Anterior cingulate cortex (tissue), 58 donors: ENCODE measurements at regions not wholly inside any gene's neighbourhood (a gene's known extent, or its start where the extent isn't known, plus 50 kb on each side); places are given as distances from the start of the nearest gene placed in this dataset.
"Not testable (repeated sequence)": the region's sequence is repeated elsewhere in the genome, so short reads cannot be mapped to it uniquely, and the experiment has no call there.

ENCODE experiments used
- DNase-seq, 58 donors: peaks; one replicate each; lab custom pipeline; 2025; lab: John Stamatoyannopoulos, UW

- DNase-seq, result not testable (repeated sequence)
These were observed 131.8 kb downstream of the KDR start for GRCh38 chr4:54993473-54994026.

DNA sequence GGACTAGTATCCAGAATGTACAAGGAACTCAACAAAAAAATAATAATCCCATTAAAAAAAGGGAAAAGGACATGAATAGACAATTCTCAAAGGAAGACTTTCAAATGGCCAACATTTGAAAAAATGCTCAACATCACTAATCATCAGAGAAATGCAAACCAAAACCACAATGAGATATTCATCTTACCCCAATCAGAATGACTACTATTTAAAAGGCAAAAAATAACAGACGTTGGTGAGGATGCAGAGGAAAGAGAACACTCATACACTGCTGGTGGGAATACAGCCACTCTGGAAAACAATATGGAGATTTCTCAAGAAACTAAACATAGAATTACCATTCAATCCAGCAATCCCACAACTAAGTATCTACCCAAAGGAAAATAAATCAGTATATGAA lies 133.1 kb downstream of the KDR start:
- no peak for DNase-seq

GRCh38 chr4:54988655-54989054 lies 136.7 kb downstream of the KDR start:
- no peak for DNase-seq

- no peak for DNase-seq
These were observed 139.1 kb downstream of the KDR start for GRCh38 chr4:54986095-54986846.

DNA sequence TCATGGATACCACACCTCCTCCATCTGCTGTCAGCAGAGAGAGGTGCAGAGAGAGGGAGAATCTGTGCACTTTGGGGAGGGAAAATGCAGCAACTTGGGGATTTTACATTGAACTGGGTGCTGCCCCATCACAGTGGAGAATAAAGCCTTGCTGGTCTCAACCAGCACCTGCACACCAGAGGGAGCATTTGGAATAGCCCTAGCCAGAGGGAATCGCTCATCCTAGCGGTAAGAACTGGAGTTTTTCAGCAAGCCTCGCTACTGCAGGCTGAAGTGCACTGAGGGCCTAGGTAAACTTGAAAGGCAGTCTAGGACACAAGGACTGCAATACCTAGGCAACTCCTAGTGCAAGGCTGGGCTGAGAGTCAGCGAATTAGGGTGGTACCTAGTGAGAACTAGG lies 148.7 kb downstream of the KDR start:
- no peak for DNase-seq

DNA sequence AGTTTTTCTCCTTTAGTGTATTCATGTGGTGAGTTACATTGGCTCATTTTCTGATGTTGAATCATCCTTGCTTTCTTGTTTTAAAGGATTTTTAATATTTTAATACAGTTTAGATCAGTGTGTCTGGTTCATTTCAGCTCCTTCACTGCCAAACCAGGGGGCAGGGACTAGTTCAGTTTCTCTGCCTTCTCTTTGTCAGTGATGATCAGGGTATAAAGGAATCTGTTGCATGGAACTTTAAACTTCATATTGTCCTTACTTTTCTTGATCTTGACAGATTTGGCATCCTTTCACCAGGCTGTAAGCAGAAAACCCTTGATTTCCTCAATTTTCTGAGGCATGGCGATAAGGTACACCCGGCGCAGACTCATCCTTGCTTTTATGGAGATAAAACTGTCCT lies 149.4 kb downstream of the KDR start:
- no peak for DNase-seq

DNA sequence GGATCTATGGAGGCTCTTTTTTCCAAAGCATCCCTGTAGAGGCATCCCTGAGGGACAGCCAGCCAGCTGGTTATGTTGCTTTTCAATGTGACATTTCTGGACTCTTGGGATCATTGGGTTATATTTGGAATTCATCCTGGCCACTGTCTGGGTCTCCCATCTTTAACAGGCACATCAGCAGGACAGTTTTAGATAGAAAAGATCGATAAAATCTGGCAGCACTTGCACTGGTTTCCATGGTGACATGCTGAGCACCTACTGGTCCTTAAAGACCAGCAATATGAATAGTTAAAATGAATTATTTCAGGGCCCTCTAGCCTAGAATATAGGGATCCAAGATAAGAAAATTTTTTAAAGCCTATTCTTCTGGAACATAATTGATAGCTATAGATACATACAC lies 151.6 kb downstream of the KDR start:
- DNase-seq, result no peak

DNA sequence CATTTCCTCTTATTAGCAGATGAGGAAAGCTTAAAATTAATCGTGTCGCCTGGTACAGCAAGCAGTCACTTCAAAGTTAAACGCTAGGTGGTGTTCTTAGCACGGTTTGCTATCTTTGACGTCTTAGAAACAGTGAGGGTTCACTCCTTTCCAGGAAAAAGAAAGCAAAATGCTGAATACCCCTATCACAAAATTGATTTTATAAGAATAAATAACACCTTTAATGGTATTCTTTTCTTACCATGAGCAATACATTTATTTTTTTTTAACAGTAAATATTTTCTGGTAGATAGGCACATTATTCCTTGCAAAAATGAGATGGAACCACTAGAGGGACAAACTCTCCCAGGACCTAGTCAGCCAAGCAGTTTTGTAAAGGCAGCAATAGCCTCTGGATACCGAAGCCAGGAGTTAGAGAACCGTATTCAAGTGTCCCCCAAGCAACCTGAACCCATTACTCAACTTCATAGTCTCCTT lies 153.9 kb downstream of the KDR start:
- DNase-seq, result peak in 2 of 58 donors; percentile 3 to 38

- DNase-seq, result no peak
These were observed 158.1 kb downstream of the KDR start for GRCh38 chr4:54967289-54967688.

DNA sequence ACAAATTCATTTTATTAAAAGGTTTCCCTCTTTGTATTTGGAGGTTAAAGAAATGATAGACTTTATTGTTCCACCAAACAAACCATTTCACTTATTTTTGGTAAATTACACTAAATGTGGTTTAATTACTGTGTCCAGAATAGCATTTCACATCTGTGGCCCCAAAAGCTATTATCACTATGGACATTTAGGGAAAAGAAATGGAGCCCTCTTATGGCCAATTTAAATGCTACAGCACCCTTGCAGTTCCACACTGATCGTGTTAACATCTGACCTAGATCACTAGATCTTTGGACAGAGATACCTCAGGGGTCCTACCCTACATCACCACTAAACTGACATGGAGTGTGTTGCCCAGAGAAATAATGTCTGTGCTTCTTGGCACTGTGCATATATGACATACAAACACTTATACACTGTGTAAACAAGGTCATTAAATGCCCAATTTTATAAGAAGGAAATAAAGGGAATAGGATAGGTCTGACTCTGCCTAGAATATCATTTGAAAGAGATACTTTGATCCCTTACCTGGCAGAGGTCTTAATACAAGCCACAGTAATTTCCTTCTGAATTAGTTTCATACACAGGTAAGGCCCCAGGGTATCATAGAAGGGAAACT lies 163.9 kb downstream of the KDR start:
- DNase-seq, result no peak

GRCh38 chr4:54959651-54960116 lies 165.7 kb downstream of the KDR start:
- DNase-seq, result no peak

GRCh38 chr4:54959131-54959530 lies 166.3 kb downstream of the KDR start:
- DNase-seq, result no peak

- DNase-seq, result no peak
These were observed 167.2 kb downstream of the KDR start for GRCh38 chr4:54958236-54958635.

DNA sequence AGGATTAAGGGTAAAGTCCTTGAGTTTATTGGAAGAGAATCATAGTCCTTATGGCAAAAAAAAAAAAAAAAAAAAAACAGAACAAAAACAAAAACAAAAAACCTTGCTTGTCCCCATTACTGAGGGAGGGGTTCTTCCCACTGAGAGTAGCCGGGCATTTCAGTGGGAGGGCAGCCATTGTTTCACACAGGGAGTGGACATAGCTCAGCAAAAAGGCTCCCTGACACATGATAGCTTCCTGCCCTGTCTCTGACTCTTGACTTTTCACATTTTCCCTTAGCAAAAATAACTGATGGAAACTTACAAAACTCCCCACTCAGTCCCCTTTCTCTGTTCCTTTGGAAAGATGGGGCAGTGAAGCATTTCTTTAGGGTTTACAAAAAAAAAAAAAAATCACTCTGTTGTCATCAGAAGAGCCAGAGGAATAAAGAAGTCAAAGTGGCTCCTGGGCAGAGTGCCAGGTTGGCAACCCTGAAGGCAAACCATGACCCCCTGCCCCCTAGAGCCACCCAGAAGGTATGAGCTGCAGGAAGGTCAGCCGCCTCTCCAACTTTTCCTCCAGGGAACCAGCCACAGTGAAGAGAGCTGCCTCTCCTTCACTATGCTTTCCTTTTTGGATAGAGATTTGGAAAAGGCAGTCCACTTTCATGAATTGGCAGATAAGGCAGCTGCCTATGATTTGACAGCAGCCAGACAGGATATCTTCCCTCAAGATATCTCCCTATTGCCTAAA lies 170.6 kb downstream of the KDR start:
- DNase-seq, result no peak

DNA sequence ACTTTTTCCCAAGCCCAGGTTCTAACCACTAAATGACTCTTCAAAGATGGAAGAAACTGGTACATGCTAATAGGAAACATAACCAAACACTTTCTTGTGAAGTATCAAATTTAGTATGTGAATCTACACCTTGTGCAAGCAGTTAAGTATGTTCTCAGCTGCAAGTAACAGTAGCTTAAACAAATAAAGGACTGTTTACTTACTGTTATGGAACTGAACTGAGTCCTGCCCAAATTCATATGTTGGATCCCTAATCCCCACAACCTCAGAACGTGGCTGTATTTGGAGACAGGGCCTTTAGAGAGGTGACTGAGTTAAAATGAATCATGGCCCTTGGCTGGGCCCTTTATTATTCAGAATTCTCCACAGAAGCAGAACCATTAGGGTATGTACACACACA lies 178.7 kb downstream of the KDR start:
- DNase-seq, result no peak

DNA sequence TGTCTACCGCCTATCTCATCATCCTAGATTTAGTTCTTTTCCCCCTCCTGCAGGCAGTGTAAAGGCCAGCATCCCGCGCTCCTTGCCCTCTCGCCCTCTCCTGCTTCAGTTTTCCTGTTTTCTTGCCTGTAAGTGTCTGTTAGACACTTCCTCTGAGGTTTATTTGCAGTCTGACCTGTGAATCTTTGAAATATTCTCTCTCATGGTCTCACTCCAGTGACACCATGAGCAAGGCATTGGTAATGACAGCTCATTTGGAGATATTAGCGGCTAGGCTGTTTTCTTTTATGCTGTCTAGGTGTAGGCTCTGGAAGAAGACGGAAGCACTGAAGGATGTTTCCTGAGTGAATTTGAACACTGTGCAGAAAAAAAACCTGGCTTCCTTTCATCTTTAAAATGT lies 179.6 kb downstream of the KDR start:
- no peak for DNase-seq

GRCh38 chr4:54942721-54943120 lies 182.7 kb downstream of the KDR start:
- no peak for DNase-seq

DNA sequence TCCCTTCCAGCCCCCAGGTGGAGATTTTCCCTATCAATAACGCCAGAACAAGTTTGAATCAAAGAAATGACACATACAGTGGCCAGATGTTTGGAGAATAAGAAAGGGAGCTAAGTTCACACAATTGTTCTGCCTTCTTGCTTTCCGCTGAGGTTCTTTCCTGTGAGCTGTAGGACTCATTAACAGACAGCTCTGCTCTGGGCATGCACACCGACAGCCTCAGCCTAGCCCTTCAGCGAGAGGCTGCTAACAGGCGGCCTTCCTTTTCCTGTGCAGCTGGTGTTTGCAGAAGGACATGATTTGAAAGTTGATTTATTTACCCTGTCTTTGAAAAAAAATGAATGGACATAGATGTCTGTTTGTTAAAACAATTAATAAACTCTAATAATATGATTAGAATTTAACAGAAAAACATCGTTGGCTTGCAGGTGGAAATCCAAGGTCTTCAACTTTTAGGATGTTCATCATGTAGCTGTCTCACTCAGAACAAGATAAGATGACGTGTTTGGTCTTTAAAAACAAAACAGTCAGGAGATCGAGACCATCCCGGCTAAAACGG lies 183.3 kb downstream of the KDR start:
- peak in 3 of 58 donors; percentile 0 to 3 (median 1) for DNase-seq

DNA sequence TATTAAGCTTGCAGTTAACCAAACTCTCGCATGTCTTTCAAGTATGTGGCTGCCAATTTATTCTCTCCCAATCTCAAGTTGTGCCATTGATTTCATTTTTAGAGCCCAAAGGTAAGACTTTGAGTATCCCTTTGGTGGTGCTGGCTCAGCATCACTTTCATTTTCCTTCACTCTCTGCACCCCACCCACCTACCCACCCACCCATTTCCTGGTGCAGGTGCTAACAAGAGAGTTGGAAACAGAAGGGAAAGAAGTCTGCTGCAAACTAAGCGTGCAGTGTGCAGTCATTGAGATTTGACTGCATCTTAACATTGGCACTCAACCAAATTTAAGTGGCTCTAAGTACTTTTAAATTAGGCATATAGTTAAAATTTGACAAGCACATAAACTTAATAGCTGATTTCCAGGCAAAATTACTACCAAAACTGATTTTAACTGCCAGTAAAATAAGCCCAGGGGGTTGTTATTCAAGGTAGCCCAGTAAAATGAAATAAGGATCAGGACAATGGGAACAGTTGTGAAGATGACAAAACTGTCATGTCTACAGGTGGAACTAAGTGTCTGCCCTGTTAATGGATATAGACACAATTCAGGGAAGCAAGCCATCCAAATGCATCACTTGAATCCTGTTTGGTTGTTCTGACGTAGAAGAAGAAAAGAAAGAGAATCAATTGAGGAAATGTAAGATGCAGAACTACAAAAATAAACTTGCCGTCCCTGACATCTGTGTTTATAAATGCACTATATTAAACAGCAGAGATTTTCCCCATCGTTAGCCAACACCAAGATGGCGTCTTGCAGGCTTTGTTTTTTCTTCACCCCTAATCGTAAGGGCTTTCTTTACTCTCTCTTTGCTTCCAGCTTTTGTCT lies 184.2 kb downstream of the KDR start:
- DNase-seq, result no peak

DNA sequence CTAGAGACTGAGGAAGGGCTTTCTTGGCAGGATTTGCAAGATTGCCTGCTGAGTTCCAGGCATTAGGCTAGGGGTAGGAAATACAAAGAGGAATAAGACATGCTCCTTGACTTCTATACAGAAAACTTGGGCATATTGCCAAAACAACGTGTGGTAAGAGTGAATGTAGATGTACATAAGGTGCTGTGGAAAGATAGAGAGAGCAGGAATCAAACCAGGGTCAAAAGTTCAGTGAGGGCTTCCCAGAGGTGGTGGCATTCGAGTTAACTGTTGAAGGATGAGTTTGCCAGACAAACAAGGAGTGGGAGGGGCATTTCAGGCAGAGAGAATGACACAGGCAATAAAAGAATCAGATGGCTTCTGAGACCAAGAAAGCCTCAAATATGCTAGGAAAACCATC lies 187.9 kb downstream of the KDR start:
- DNase-seq, result no peak
